Esophagus muscularis mucosa (tissue), 4 donors: ENCODE measurements at regions not wholly inside any gene's neighbourhood (a gene's known extent, or its start where the extent isn't known, plus 50 kb on each side); places are given as distances from the start of the nearest gene placed in this dataset.

ENCODE experiments used
- EP300 ChIP-seq: sonication (generic); formaldehyde crosslinking; IDR thresholded peaks from one replicate; pipeline ENCODE4 v1.6.1; 2017; ENCODE audit warnings: antibody characterized with exemption
- POLR2A ChIP-seq: fragments of 450-650 bp; IDR thresholded peaks from one replicate; pipeline ENCODE4 v1.6.1; 2017; ENCODE audit warnings: antibody characterized with exemption, moderate library complexity, mild to moderate bottlenecking, low read depth
- TF ChIP-seq, protein P1 (sequence below), 3 experiments: fragments of 200-600 bp in 2 of 3; fragments of 450-650 bp in 1 of 3; sonication (generic) in 2 of 3; IDR thresholded peaks; one replicate each; pipeline ENCODE4 v1.5.1; 2017 to 2019; ENCODE audit warnings: antibody characterized with exemption in 3 of 3, mild to moderate bottlenecking in 2 of 3, moderate library complexity in 1 of 3

DNA sequence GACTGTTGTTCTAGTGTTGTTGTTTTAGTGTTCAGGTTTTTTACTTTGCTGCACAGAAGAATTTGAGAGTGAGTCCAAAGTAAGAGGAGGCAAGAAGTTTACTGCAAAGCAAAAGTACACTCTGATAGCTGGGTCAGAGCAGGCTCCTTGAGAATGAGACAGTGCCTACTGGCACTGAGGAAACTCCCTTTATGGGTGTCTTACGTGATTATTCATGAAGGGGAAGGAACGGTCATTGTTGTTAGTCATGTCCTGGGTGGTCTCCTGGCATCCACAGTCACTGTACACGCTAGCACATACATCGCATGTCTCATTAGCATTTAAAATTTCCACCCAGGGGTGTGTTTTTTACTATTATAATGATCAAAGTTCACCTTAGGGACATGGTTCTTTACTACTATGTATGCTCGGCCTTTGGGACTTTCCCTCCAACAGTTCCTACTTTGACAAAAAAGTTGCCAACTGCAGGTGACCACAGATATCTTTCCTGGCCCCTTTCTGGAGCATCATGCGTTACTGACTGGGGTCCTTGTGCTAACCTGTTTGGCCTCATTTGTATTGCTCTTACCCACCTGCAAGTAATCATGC is 688.9 kb upstream of the AMOT start:
- TF ChIP-seq POLR2A (no peak), EP300 (no peak)
- TF ChIP-seq, protein P1, sequence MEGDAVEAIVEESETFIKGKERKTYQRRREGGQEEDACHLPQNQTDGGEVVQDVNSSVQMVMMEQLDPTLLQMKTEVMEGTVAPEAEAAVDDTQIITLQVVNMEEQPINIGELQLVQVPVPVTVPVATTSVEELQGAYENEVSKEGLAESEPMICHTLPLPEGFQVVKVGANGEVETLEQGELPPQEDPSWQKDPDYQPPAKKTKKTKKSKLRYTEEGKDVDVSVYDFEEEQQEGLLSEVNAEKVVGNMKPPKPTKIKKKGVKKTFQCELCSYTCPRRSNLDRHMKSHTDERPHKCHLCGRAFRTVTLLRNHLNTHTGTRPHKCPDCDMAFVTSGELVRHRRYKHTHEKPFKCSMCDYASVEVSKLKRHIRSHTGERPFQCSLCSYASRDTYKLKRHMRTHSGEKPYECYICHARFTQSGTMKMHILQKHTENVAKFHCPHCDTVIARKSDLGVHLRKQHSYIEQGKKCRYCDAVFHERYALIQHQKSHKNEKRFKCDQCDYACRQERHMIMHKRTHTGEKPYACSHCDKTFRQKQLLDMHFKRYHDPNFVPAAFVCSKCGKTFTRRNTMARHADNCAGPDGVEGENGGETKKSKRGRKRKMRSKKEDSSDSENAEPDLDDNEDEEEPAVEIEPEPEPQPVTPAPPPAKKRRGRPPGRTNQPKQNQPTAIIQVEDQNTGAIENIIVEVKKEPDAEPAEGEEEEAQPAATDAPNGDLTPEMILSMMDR (IDR thresholded peaks at IDR 0.05), result no peak
